ENCODE measurements at regions not wholly inside any gene's neighbourhood (a gene's known extent, or its start where the extent isn't known, plus 50 kb on each side); places are given as distances from the start of the nearest gene placed in this dataset.

GRCh38 chr12:24436667-24437066 lies 487.2 kb upstream of the SOX5 start:
- Histone ChIP-seq H3K9me3 (ENCODE audit: control insufficient read depth, insufficient read depth, low read length) (no peaks in the 10 kb centered on the region), H3K9ac (ENCODE audit: low read depth, low read length) (no peak overlapping the region), H3K36me3 (ENCODE audit: insufficient read depth, low read length) (no peaks in the 10 kb centered on the region), H3K4me1 (ENCODE audit: insufficient read depth, low read length) (no peaks in the 10 kb centered on the region; the same call in 1 of the 2 replicates)

- no peaks in the 10 kb centered on the region for H3K36me3 ChIP-seq (ENCODE audit: insufficient read depth, low read length)
- H3K9me3 ChIP-seq (ENCODE audit: control insufficient read depth, insufficient read depth, low read length), result no peaks in the 10 kb centered on the region
- no peaks in the 10 kb centered on the region; the same call in 1 of the 2 replicates for H3K4me1 ChIP-seq (ENCODE audit: insufficient read depth, low read length)
- no peak overlapping the region for H3K9ac ChIP-seq (ENCODE audit: low read depth, low read length)
These were observed 482.4 kb upstream of the SOX5 start for GRCh38 chr12:24431872-24432271.

- Histone ChIP-seq H3K9ac (ENCODE audit: low read depth, low read length) (no peak overlapping the region), H3K36me3 (ENCODE audit: insufficient read depth, low read length) (no peaks in the 10 kb centered on the region), H3K9me3 (ENCODE audit: control insufficient read depth, insufficient read depth, low read length) (no peaks in the 10 kb centered on the region), H3K4me1 (ENCODE audit: insufficient read depth, low read length) (no peaks in the 10 kb centered on the region)
These were observed 478.3 kb upstream of the SOX5 start for GRCh38 chr12:24427776-24428175.

DNA sequence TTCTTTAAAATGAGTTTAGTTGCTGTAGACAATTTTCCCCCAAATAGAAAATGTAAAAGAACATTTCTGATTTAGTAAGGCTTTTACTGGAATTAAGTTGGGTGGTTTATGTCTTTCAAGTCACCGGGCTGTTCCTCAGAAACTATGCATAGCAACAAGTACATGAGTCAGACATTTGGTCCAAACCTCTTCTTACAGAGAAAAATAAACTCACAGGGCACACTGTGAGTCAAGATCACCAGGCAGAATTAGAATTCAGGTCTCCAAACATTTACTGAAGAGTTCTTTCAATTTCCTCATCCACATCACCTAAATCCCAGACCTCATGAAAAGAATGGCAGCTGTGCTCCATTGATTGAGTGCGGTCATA lies 476.1 kb upstream of the SOX5 start:
- H3K4me1 ChIP-seq (ENCODE audit: insufficient read depth, low read length), result no peaks in the 10 kb centered on the region
- H3K36me3 ChIP-seq (ENCODE audit: insufficient read depth, low read length), result no peaks in the 10 kb centered on the region
- H3K9ac ChIP-seq (ENCODE audit: low read depth, low read length), result no peak overlapping the region
- H3K9me3 ChIP-seq (ENCODE audit: control insufficient read depth, insufficient read depth, low read length), result no peaks in the 10 kb centered on the region

DNA sequence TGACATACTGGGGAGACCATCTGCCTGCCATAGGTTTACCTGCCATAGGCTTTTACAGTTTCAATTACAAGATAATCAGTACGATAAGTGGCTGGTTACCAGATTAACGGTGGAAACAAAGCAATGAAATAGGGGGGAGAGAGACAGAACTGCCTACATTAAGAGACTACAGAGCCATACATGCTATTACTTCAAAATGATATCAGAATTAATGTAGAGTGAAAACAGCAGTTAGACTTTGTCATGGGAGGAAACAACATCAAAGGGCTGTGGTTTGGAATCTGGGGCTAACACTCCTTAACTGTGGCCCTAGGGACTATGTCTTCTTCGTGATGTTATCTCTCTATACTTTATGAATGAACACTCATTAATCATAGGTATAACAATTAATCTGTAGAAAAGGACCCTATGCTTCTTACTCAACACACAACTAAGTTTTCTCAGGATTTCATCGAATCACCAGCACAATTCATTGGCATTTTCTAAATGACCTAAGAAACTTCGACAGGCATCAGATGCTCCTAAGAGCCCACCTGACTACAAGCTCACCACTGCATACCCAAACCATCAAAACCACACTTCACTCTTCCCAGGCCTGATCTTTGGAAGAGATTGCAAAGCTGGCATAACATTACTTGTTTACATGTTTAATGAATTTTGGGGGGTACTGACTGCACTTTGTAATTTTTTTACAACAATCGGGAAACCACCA lies 475.6 kb upstream of the SOX5 start:
- Histone ChIP-seq H3K9ac (ENCODE audit: low read depth, low read length) (no peak overlapping the region), H3K9me3 (ENCODE audit: control insufficient read depth, insufficient read depth, low read length) (no peaks in the 10 kb centered on the region), H3K4me1 (ENCODE audit: insufficient read depth, low read length) (no peaks in the 10 kb centered on the region), H3K36me3 (ENCODE audit: insufficient read depth, low read length) (no peaks in the 10 kb centered on the region)

GRCh38 chr12:24424376-24424775 lies 474.9 kb upstream of the SOX5 start:
- Histone ChIP-seq H3K9me3 (ENCODE audit: control insufficient read depth, insufficient read depth, low read length) (no peaks in the 10 kb centered on the region), H3K9ac (ENCODE audit: low read depth, low read length) (no peak overlapping the region)

DNA sequence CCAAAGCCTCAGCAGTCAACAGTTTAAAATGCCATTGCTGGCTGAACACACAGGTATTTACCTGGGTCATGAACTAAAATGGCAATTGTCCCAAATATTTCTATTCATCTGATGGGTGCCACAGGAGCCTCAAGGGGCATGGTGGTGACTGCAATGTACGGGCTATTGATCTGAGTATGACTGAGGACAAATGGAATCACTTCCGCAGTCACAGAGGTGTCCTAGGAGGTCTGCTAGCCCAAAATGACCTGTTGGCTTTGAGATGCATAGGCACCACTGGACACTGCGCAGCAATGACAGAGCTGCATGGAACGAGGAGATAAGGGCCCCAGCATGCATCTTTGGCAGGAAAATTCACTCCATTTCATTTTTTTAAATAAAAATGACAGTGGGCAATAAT lies 474.1 kb upstream of the SOX5 start:
- no peak overlapping the region for H3K9ac ChIP-seq (ENCODE audit: low read depth, low read length)
- H3K36me3 ChIP-seq (ENCODE audit: insufficient read depth, low read length), result no peaks in the 10 kb centered on the region
- no peaks in the 10 kb centered on the region for H3K9me3 ChIP-seq (ENCODE audit: control insufficient read depth, insufficient read depth, low read length)
- H3K4me1 ChIP-seq (ENCODE audit: insufficient read depth, low read length), result no peaks in the 10 kb centered on the region

More at GRCh38 chr12:24424376-24424775, 474.9 kb upstream of the SOX5 start:
- Histone ChIP-seq H3K4me1 (ENCODE audit: insufficient read depth, low read length) (no peaks in the 10 kb centered on the region), H3K36me3 (ENCODE audit: insufficient read depth, low read length) (no peaks in the 10 kb centered on the region)

DNA sequence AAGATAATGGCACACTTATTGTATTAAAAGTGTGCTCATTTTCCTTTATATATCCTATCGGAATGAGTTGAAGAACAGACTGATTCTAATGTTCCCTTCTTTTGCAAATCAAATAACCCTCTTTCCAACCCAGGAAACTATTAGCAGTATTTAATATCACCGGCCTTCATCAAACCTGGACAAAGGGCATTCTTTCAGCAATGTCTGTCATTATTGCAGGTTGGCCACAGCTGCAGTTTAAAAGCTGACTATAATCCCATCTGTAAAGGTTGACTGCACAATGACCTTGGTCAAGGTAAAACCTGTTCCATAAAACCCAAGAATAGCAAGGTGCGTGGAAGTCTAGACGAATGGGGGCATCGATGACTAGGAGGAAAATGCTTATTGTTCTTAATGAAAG lies 472.3 kb upstream of the SOX5 start:
- Histone ChIP-seq H3K4me1 (ENCODE audit: insufficient read depth, low read length) (no peaks in the 10 kb centered on the region), H3K9ac (ENCODE audit: low read depth, low read length) (no peak overlapping the region), H3K9me3 (ENCODE audit: control insufficient read depth, insufficient read depth, low read length) (no peaks in the 10 kb centered on the region), H3K36me3 (ENCODE audit: insufficient read depth, low read length) (no peaks in the 10 kb centered on the region)

DNA sequence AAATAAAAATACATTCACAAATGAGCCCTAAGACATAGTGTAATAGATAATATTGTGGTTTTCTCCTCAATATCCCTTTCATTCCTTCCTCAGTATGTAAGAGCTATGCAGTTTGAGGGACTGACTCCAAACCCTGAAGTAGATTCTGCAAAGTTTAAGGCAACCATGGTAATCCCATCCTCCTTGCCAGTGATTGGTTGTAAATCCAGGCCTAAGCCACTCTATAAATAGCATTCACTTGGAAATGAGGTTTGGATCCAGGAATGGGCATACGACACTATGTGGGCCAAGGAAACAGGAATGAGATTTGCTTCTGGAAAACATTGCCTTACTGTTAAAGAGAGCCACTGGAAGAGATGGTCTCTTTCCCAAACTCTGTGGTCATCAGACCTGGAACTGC lies 468.7 kb upstream of the SOX5 start:
- Histone ChIP-seq H3K36me3 (ENCODE audit: insufficient read depth, low read length) (no peaks in the 10 kb centered on the region), H3K4me1 (ENCODE audit: insufficient read depth, low read length) (no peaks in the 10 kb centered on the region), H3K9ac (ENCODE audit: low read depth, low read length) (no peak overlapping the region), H3K9me3 (ENCODE audit: control insufficient read depth, insufficient read depth, low read length) (no peaks in the 10 kb centered on the region)

DNA sequence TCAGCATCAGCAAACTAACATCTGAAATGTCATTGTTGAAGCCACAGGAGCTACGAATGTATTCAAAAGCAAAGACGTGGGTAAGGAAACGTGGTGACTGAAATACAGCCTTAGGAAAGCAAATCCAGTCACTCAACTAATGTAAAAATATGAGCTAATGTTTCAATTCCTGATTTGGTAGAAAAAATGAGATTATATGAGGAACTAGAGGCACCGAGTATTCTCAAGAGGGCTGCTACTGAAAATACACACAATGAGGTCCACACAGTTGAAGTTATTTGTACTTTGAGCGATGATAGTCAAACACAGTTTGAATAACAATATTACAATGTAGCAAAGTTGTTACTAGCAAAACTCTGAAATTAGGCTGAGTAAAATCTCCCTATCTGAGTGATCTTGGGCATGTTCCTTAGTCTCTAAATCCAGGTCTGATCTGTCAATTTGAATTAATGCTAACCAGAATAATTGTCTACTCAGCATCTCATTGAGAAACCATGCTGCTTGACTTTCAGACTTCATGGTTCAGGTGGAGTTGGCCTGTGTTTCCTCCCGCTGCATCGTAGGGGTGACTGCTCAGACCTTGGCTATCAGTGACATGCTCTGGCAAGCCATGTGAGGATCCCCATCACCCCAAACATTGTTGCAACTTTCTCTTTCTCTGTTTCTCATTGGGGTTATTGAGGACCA lies 467.1 kb upstream of the SOX5 start:
- Histone ChIP-seq H3K4me1 (ENCODE audit: insufficient read depth, low read length) (no peaks in the 10 kb centered on the region), H3K36me3 (ENCODE audit: insufficient read depth, low read length) (no peaks in the 10 kb centered on the region), H3K9me3 (ENCODE audit: control insufficient read depth, insufficient read depth, low read length) (no peaks in the 10 kb centered on the region), H3K9ac (ENCODE audit: low read depth, low read length) (no peak overlapping the region)

DNA sequence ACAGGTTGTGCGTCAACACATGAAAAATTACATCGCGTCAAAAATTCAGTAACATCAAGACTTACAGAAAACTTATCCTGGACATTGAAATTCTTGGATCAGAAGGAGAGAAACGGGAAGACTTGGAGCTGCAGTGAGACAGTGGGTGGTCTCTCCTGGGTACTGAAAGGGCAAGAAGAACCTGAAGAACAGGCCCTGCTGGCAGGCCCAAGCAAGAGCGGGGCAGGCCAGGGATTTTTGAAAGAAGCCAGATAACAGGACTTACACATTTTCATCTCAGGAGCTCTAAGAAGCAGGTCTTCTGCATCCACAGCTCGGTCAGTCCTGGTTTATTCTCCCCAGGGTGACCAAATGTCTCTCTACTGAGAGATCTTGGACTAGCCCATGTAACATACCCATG lies 466.5 kb upstream of the SOX5 start:
- Histone ChIP-seq H3K36me3 (ENCODE audit: insufficient read depth, low read length) (no peaks in the 10 kb centered on the region), H3K9ac (ENCODE audit: low read depth, low read length) (no peak overlapping the region), H3K9me3 (ENCODE audit: control insufficient read depth, insufficient read depth, low read length) (no peaks in the 10 kb centered on the region), H3K4me1 (ENCODE audit: insufficient read depth, low read length) (no peaks in the 10 kb centered on the region)

DNA sequence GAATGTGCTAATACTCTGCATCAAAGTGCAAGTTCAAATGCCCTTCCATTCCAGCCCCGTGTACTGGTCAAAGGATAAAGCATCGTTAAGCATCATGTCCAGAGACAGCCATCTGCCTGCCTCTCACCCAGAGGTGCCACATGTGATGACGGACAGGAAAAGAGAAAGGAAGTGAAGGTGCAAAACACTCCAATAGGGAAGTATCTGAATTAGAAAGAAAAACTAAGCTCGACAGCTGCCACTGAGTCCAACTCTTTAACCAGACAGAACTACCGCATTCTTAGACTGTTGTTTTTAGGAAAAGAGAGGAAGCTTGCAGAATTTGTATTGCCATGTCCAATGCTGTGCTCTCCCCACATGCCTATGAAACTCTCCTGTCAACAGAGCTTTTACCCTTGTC lies 465.0 kb upstream of the SOX5 start:
- Histone ChIP-seq H3K9me3 (ENCODE audit: control insufficient read depth, insufficient read depth, low read length) (no peaks in the 10 kb centered on the region), H3K4me1 (ENCODE audit: insufficient read depth, low read length) (no peaks in the 10 kb centered on the region), H3K36me3 (ENCODE audit: insufficient read depth, low read length) (no peaks in the 10 kb centered on the region), H3K9ac (ENCODE audit: low read depth, low read length) (no peak overlapping the region)

GRCh38 chr12:24411948-24412347 lies 462.5 kb upstream of the SOX5 start:
- no peak overlapping the region for H3K9ac ChIP-seq (ENCODE audit: low read depth, low read length)
- no peaks in the 10 kb centered on the region for H3K36me3 ChIP-seq (ENCODE audit: insufficient read depth, low read length)
- H3K9me3 ChIP-seq (ENCODE audit: control insufficient read depth, insufficient read depth, low read length), result no peaks in the 10 kb centered on the region
- no peaks in the 10 kb centered on the region for H3K4me1 ChIP-seq (ENCODE audit: insufficient read depth, low read length)

DNA sequence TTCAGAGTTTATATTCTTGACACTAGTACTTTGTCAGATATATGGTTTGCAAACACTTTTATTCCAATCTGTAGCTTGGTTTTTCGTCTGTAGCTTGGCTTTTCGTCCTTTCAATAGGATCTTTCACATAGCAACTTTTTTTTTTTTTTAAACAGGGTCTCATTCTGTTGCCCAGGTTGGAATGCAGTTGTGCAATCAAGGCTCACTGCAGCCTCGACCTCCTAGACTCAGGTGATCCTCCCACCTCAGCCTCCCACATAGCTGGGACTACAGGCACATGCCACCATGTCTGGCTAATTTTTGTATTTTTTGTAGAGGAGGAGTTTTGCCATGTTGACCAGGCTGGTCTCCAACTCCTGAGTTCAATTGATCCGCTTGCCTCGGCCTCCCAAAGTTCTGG lies 460.4 kb upstream of the SOX5 start:
- H3K4me1 ChIP-seq (ENCODE audit: insufficient read depth, low read length), result no peaks in the 10 kb centered on the region
- H3K9ac ChIP-seq (ENCODE audit: low read depth, low read length), result no peak overlapping the region
- no peaks in the 10 kb centered on the region for H3K36me3 ChIP-seq (ENCODE audit: insufficient read depth, low read length)
- H3K9me3 ChIP-seq (ENCODE audit: control insufficient read depth, insufficient read depth, low read length), result no peaks in the 10 kb centered on the region

DNA sequence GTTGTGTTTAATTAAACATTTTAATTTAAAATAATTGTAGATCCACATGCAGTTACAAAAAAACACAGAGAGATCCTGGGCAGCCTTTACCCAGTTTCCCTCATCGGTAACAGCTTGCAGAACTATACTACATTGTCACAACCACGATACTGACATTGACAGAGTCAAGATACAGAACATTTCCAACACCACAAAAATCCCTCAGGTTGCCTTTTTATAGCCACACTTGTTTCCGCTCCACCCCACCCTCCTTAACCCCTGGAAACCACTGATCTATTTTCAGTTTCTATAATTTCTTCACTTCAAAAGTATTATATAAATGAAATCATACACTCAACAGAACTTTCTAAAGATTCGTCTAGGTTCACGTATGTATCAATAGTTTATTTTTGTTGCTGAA lies 458.8 kb upstream of the SOX5 start:
- Histone ChIP-seq H3K9ac (ENCODE audit: low read depth, low read length) (no peak overlapping the region), H3K9me3 (ENCODE audit: control insufficient read depth, insufficient read depth, low read length) (no peaks in the 10 kb centered on the region), H3K36me3 (ENCODE audit: insufficient read depth, low read length) (no peaks in the 10 kb centered on the region), H3K4me1 (ENCODE audit: insufficient read depth, low read length) (no peaks in the 10 kb centered on the region)

Data from ES-I3 (cell line).